ENCODE measurements at regions not wholly inside any gene's neighbourhood (a gene's known extent, or its start where the extent isn't known, plus 50 kb on each side); places are given as distances from the start of the nearest gene placed in this dataset.

DNA sequence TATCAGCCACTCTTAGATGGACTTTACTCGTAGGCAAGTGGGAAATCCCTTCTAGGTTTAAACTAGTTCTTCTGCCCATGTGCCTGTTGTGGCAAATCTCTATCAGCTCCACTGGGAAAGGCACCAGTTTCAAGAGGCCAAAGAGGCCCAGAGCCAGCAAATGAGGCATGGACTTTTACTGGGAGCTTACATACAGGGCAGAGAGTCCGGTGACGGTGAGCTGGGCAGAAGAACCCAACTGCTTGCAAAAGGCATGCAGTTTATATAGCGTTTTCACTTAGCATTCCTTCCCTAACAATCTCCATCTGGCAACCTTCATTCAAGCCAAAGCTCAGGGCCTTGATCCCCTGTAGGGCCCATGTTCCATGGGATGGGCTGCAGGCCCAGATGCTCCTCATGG, 93.0 kb upstream of the C3orf80 start:
- Mint-ChIP-seq H3K9me3 (ENCODE audit: low read depth) (no peaks in the 10 kb centered on the region), H3K4me3 (ENCODE audit: low read depth) (no peak overlapping the region), H3K27me3 (peaks cover 12% of the 10 kb centered on the region), H3K27ac (no peak overlapping the region), H3K36me3 (ENCODE audit: insufficient read depth) (no peaks in the 10 kb centered on the region), H3K4me1 (ENCODE audit: low read depth) (no peaks in the 10 kb centered on the region)
- TF ChIP-seq, protein P1, sequence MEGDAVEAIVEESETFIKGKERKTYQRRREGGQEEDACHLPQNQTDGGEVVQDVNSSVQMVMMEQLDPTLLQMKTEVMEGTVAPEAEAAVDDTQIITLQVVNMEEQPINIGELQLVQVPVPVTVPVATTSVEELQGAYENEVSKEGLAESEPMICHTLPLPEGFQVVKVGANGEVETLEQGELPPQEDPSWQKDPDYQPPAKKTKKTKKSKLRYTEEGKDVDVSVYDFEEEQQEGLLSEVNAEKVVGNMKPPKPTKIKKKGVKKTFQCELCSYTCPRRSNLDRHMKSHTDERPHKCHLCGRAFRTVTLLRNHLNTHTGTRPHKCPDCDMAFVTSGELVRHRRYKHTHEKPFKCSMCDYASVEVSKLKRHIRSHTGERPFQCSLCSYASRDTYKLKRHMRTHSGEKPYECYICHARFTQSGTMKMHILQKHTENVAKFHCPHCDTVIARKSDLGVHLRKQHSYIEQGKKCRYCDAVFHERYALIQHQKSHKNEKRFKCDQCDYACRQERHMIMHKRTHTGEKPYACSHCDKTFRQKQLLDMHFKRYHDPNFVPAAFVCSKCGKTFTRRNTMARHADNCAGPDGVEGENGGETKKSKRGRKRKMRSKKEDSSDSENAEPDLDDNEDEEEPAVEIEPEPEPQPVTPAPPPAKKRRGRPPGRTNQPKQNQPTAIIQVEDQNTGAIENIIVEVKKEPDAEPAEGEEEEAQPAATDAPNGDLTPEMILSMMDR (IDR thresholded peaks at IDR 0.05; ENCODE audit: unreplicated experiment) = no peak
- DNase-seq (ENCODE audit: low spot score, unreplicated experiment) = no peak

DNA sequence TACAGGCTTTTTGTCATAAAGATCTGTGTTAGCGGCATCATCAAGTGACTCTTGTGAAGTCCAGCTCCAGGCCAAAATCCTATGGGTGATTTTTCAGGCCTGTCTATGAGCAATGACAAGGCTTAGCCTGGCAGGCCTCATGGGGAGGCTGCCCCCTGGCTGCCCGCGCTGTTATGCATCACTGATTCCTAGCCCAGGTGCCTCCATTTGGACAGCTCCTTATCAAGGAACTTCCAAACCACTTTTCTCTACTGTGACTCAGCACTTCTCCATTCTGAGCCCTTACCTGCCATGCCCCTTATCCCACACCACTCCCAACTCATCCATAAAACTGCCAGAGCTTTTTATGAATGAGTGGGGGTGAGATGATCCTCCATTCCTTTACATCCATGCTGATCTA, 91.5 kb upstream of the C3orf80 start:
- Mint-ChIP-seq H3K4me1 (ENCODE audit: low read depth) (no peaks in the 10 kb centered on the region), H3K27ac (no peak overlapping the region), H3K4me3 (ENCODE audit: low read depth) (no peak overlapping the region), H3K9me3 (ENCODE audit: low read depth) (no peaks in the 10 kb centered on the region), H3K36me3 (ENCODE audit: insufficient read depth) (no peaks in the 10 kb centered on the region), H3K27me3 (peaks cover 7% of the 10 kb centered on the region)
- no peak for DNase-seq (ENCODE audit: low spot score, unreplicated experiment)
- TF ChIP-seq, protein P1 (IDR thresholded peaks at IDR 0.05; ENCODE audit: unreplicated experiment) = no peak

DNA sequence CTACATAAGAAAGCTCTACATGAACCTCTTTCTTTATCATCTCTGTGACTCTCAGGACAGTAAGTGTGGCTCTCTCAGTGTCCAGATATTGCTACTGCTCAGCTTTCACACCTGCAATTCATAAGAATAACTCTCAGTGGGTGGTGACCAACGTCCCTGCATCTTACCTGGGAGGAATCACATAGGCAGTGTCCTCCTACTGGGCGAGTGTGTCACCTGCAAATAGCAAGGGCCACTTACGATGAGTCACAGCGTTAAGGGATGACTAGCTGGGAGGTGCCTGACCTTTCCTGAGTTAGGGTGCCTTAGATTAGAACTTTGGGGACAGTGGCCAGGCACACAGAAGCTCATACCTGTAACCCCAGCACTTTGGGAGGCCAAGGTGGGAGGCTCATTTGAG, 90.8 kb upstream of the C3orf80 start:
- Mint-ChIP-seq H3K36me3 (ENCODE audit: insufficient read depth) (no peaks in the 10 kb centered on the region), H3K4me3 (ENCODE audit: low read depth) (no peak overlapping the region), H3K4me1 (ENCODE audit: low read depth) (no peaks in the 10 kb centered on the region), H3K27ac (no peak overlapping the region), H3K9me3 (ENCODE audit: low read depth) (no peaks in the 10 kb centered on the region), H3K27me3 (peaks cover 5% of the 10 kb centered on the region)
- no peak for DNase-seq (ENCODE audit: low spot score, unreplicated experiment)
- TF ChIP-seq, protein P1 (IDR thresholded peaks at IDR 0.05; ENCODE audit: unreplicated experiment) = no peak

DNA sequence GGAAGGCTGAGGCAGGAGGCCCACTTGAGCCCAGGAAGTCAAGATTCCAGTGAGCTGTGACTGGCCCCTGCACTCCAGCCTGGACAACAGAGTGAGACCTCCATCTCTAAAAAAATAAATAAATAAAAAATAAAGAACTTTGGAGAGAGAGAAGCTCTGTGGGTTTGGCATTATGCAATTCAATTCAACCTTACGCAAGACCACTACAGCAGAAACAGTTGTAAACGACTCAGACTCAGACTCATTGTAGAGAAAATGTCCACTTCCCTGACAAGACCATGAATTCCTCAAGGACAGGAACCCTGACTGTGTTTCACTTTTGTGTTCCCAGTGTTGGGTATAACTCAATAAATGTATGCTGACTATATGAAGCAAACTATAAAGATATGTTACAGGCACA, 90.3 kb upstream of the C3orf80 start:
- TF ChIP-seq, protein P1 (IDR thresholded peaks at IDR 0.05; ENCODE audit: unreplicated experiment) = no peak
- Mint-ChIP-seq H3K27ac (no peak overlapping the region), H3K9me3 (ENCODE audit: low read depth) (no peaks in the 10 kb centered on the region), H3K4me1 (ENCODE audit: low read depth) (no peaks in the 10 kb centered on the region), H3K27me3 (peaks cover 4% of the 10 kb centered on the region), H3K36me3 (ENCODE audit: insufficient read depth) (no peaks in the 10 kb centered on the region), H3K4me3 (ENCODE audit: low read depth) (no peak overlapping the region)
- no peak for DNase-seq (ENCODE audit: low spot score, unreplicated experiment)

DNA sequence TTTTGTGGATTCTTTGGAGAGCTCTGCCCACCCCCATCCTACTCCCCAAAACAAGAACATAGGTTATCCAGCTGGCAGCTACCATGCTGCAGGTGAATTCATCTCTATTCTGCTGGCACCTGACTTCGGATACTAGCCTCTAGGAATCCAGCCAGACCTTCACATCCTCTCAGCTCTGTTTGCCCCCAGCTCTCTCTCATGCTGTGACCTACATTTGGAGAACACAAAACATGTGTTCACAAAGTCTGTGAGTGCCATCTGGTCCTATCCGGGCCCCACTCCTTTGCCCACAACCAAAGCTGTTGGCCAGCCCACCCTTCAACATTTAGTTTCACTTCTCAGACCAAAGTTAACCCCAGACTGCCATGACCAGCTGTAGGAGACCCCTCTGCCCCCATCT, 89.4 kb upstream of the C3orf80 start:
- no peaks in the 10 kb centered on the region for H3K36me3 Mint-ChIP-seq (ENCODE audit: insufficient read depth)
- H3K27me3 Mint-ChIP-seq = peaks cover 4% of the 10 kb centered on the region
- no peak for DNase-seq (ENCODE audit: low spot score, unreplicated experiment)
- TF ChIP-seq, protein P1 (IDR thresholded peaks at IDR 0.05; ENCODE audit: unreplicated experiment) = no peak
- no peaks in the 10 kb centered on the region for H3K9me3 Mint-ChIP-seq (ENCODE audit: low read depth)
- H3K27ac Mint-ChIP-seq = no peak overlapping the region
- H3K4me1 Mint-ChIP-seq (ENCODE audit: low read depth) = no peaks in the 10 kb centered on the region
- H3K4me3 Mint-ChIP-seq (ENCODE audit: low read depth) = no peak overlapping the region
